OCI-LY3 (cell line): ENCODE measurements at regions not wholly inside any gene's neighbourhood (a gene's known extent, or its start where the extent isn't known, plus 50 kb on each side); places are given as distances from the start of the nearest gene placed in this dataset.
"Not testable (repeated sequence)": the region's sequence is repeated elsewhere in the genome, so short reads cannot be mapped to it uniquely, and the experiment has no call there.

Source experiments
- H2AFZ ChIP-seq: fragments of 200-600, 300-600 bp; shearing (Covaris generic); 2 replicates; pipeline ENCODE4 v1.6.0; 2014; ENCODE audit warnings: antibody characterized with exemption, low read depth, low read length
- H3K27ac ChIP-seq: fragments of 200-600, 300-600 bp; sonication (generic); 2 replicates; pipeline ENCODE4 v1.5.1; 2014; ENCODE audit warnings: mild to moderate bottlenecking, low read length, moderate library complexity, mixed read lengths
- H3K27me3 ChIP-seq: fragments of 200-600, 300-600 bp; sonication (generic); 2 replicates; pipeline ENCODE4 v1.6.1; 2014; ENCODE audit warnings: low read depth, low read length, mixed read lengths
- H3K36me3 ChIP-seq: fragments of 200-600, 300-600 bp; sonication (generic); replicated peaks from 2 replicates; pipeline ENCODE3; 2014; ENCODE audit warnings: low read depth, low read length, mixed read lengths
- H3K4me1 ChIP-seq: fragments of 300-600, 200-600 bp; sonication (generic); 2 replicates; pipeline ENCODE4 v1.6.1; 2014; ENCODE audit warnings: low read length, mixed read lengths
- H3K4me2 ChIP-seq: fragments of 200-600, 300-600 bp; sonication (generic); 2 replicates; pipeline ENCODE4 v1.6.1; 2014; ENCODE audit warnings: low read length, mixed read lengths
- H3K4me3 ChIP-seq: fragments of 300-600, 200-600 bp; sonication (generic); 2 replicates; pipeline ENCODE4 v1.5.1; 2014; ENCODE audit warnings: antibody characterized with exemption, mild to moderate bottlenecking, low read length, moderate library complexity
- H3K79me2 ChIP-seq: fragments of 300-600, 200-600 bp; shearing (Covaris generic); 2 replicates; pipeline ENCODE4 v1.6.1; 2014; ENCODE audit warnings: mild to moderate bottlenecking, low read length, mixed read lengths
- H3K9ac ChIP-seq: fragments of 300-600, 200-600 bp; shearing (Covaris generic); 2 replicates; pipeline ENCODE4 v1.6.0; 2014; ENCODE audit warnings: mild to moderate bottlenecking, low read length, moderate library complexity
- H3K9me3 ChIP-seq: fragments of 200-600, 300-600 bp; shearing (Covaris generic); 2 replicates; pipeline ENCODE4 v1.6.1; 2014; ENCODE audit warnings: low read length, mixed read lengths; ENCODE audit not compliant: insufficient read depth
- H4K20me1 ChIP-seq: fragments of 200-600, 300-600 bp; sonication (generic); 2 replicates; pipeline ENCODE4 v1.6.1; 2016; ENCODE audit warnings: low read length, mixed read lengths; ENCODE audit not compliant: insufficient read depth
- EZH2phosphoT487 ChIP-seq: fragments of 200-600 bp; shearing (Covaris generic); IDR thresholded peaks from 2 replicates; pipeline ENCODE4 v1.6.1; 2018; ENCODE audit warnings: antibody characterized with exemption, mixed run types, low read depth
- TF ChIP-seq, protein P1 (sequence below): fragments of 200-600, 300-600 bp; sonication (generic); IDR thresholded peaks from 2 replicates; pipeline ENCODE4 v1.5.1; 2014; ENCODE audit warnings: antibody characterized with exemption, low read length, low read depth

DNA sequence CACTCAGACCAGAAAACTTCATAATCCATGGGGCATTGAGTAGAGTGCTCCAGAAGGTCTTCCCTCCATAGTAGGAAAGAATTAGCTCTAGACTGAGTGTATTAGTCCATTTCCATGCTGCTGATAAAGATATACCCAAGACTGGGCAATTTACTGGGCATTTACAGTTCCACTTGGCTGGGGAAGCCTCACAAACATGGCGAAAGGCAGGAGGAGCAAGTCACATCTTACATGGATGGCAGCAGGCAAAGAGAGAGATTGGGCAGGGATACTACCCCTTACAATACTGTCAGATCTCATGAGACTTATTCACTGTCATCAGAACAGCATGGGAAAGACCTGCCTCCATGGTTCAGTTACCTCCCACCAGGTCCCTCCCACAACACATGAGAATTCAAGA lies 300.6 kb upstream of the TMEM132C start:
- H3K4me1 ChIP-seq = no peaks in the 10 kb centered on the region
- H3K79me2 ChIP-seq = no peaks in the 10 kb centered on the region
- H3K4me3 ChIP-seq = no peak overlapping the region
- no peaks in the 10 kb centered on the region for H4K20me1 ChIP-seq
- no peak overlapping the region for H3K4me2 ChIP-seq
- no peaks in the 10 kb centered on the region for H3K9me3 ChIP-seq
- H3K27me3 ChIP-seq = no peaks in the 10 kb centered on the region
- no peak overlapping the region for H2AFZ ChIP-seq
- H3K36me3 ChIP-seq = no peaks in the 10 kb centered on the region
- TF ChIP-seq, protein P1, sequence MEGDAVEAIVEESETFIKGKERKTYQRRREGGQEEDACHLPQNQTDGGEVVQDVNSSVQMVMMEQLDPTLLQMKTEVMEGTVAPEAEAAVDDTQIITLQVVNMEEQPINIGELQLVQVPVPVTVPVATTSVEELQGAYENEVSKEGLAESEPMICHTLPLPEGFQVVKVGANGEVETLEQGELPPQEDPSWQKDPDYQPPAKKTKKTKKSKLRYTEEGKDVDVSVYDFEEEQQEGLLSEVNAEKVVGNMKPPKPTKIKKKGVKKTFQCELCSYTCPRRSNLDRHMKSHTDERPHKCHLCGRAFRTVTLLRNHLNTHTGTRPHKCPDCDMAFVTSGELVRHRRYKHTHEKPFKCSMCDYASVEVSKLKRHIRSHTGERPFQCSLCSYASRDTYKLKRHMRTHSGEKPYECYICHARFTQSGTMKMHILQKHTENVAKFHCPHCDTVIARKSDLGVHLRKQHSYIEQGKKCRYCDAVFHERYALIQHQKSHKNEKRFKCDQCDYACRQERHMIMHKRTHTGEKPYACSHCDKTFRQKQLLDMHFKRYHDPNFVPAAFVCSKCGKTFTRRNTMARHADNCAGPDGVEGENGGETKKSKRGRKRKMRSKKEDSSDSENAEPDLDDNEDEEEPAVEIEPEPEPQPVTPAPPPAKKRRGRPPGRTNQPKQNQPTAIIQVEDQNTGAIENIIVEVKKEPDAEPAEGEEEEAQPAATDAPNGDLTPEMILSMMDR = no peak
- no peak for TF ChIP-seq EZH2phosphoT487
- H3K9ac ChIP-seq = no peak overlapping the region
- no peak overlapping the region for H3K27ac ChIP-seq

DNA sequence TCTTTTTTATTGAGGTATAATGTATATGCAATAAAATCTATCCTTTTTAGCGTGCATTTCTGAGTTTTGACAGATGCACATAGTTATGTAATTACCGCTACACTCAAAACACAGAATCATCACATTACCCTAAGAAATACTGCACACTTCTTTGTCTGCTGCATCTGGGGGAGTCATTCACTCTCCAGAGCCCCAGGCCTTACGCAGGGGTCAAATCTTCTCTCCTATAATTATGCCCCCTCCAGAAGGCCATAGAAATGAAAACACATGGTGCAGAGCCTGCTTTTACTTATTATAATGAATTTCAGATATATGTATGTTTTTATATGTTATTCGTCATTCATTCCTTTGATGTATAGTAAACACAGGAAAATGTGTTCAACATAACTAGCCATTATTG lies 296.5 kb upstream of the TMEM132C start:
- H4K20me1 ChIP-seq = no peaks in the 10 kb centered on the region
- H3K79me2 ChIP-seq = no peaks in the 10 kb centered on the region
- H3K4me3 ChIP-seq = no peak overlapping the region
- H3K27ac ChIP-seq = no peak overlapping the region
- H3K9me3 ChIP-seq = no peaks in the 10 kb centered on the region
- no peak overlapping the region for H2AFZ ChIP-seq
- no peaks in the 10 kb centered on the region for H3K4me1 ChIP-seq
- H3K4me2 ChIP-seq = no peak overlapping the region
- TF ChIP-seq, protein P1 = no peak
- TF ChIP-seq EZH2phosphoT487 = no peak
- H3K27me3 ChIP-seq = no peaks in the 10 kb centered on the region
- H3K9ac ChIP-seq = no peak overlapping the region
- H3K36me3 ChIP-seq = no peaks in the 10 kb centered on the region

- Histone ChIP-seq H3K27ac (no peak overlapping the region), H3K9me3 (no peaks in the 10 kb centered on the region), H4K20me1 (no peaks in the 10 kb centered on the region), H3K4me2 (no peak overlapping the region), H2AFZ (no peak overlapping the region), H3K9ac (no peak overlapping the region), H3K4me1 (no peaks in the 10 kb centered on the region), H3K79me2 (no peaks in the 10 kb centered on the region), H3K4me3 (no peak overlapping the region), H3K27me3 (no peaks in the 10 kb centered on the region), H3K36me3 (no peaks in the 10 kb centered on the region)
- TF ChIP-seq, protein P1 = no peak
- TF ChIP-seq EZH2phosphoT487 = no peak
These were observed 286.4 kb upstream of the TMEM132C start for GRCh38 chr12:127980585-127980984.

DNA sequence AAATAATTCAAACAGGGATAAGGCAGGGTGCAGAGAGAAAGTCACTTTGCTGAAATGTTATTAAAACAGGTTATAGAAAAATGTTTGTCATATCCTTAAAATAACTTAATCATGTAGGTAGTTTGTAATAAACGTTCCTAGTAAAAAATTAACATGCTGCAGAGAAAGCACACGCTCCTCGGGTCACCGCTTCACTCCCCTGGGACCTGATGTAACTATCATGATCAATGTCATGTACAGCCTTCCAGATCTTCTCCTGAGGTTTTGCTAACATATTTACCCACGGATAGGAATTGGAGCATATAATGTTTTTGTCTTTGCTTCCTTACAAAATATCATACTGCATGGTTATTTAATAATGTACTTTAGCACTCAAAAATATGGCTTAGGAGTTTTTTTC lies 285.1 kb upstream of the TMEM132C start:
- peak overlapping the region; percentile 17 for H3K4me2 ChIP-seq
- H3K9ac ChIP-seq = no peak overlapping the region
- no peaks in the 10 kb centered on the region for H3K36me3 ChIP-seq
- H2AFZ ChIP-seq = no peak overlapping the region
- H3K4me3 ChIP-seq = 0 out of 2 replicates have a peak overlapping the region, but pooled peaks have one; percentile 8
- no peak overlapping the region for H3K27ac ChIP-seq
- no peaks in the 10 kb centered on the region for H3K4me1 ChIP-seq
- TF ChIP-seq, protein P1 = no peak
- no peak for TF ChIP-seq EZH2phosphoT487
- H4K20me1 ChIP-seq = no peaks in the 10 kb centered on the region
- H3K9me3 ChIP-seq = no peaks in the 10 kb centered on the region
- H3K27me3 ChIP-seq = no peaks in the 10 kb centered on the region
- H3K79me2 ChIP-seq = no peaks in the 10 kb centered on the region

GRCh38 chr12:127983213-127983791 lies 283.7 kb upstream of the TMEM132C start:
- not testable (repeated sequence) for H2AFZ ChIP-seq, H3K4me3 ChIP-seq, H3K9ac ChIP-seq, H3K27ac ChIP-seq, H3K27me3 ChIP-seq, H3K36me3 ChIP-seq, H3K4me2 ChIP-seq, H4K20me1 ChIP-seq, H3K9me3 ChIP-seq, H3K4me1 ChIP-seq, H3K79me2 ChIP-seq
